Neural crest cell (in vitro differentiated cells): ENCODE measurements at regions not wholly inside any gene's neighbourhood (a gene's known extent, or its start where the extent isn't known, plus 50 kb on each side); places are given as distances from the start of the nearest gene placed in this dataset.

Experiments
- DNase-seq: peaks from one replicate; pipeline ENCODE4 v3.0.0; 2021; ENCODE audit warnings: low read depth, mixed read lengths, low spot score
- H3K27ac Mint-ChIP-seq: one replicate; pipeline ENCODE4 v1.8.0; 2021; ENCODE audit warnings: mild to moderate bottlenecking, mixed read lengths; ENCODE audit not compliant: unreplicated experiment
- H3K27me3 Mint-ChIP-seq: 2 replicates; pipeline ENCODE4 v1.8.0; 2021; ENCODE audit warnings: low read depth, mild to moderate bottlenecking, mixed read lengths
- H3K36me3 Mint-ChIP-seq: 2 replicates; pipeline ENCODE4 v1.8.0; 2021; ENCODE audit warnings: low read depth, mild to moderate bottlenecking, mixed read lengths
- H3K4me1 Mint-ChIP-seq: 2 replicates; pipeline ENCODE4 v1.8.0; 2021; ENCODE audit warnings: mixed read lengths
- H3K4me3 Mint-ChIP-seq: one replicate; pipeline ENCODE4 v1.8.0; 2021; ENCODE audit warnings: mild to moderate bottlenecking, mixed read lengths
- H3K9me3 Mint-ChIP-seq: 2 replicates; pipeline ENCODE4 v1.8.0; 2021; ENCODE audit warnings: mixed read lengths
- CTCF ChIP-seq: fragments of 200-600 bp; sonication (generic); conservative IDR thresholded peaks from 2 replicates; pipeline ENCODE4 v1.5.0; 2021; ENCODE audit warnings: antibody characterized with exemption, mild to moderate bottlenecking

- Mint-ChIP-seq H3K9me3 (no peaks in the 10 kb centered on the region), H3K4me3 (no peak overlapping the region), H3K4me1 (no peaks in the 10 kb centered on the region), H3K36me3 (no peaks in the 10 kb centered on the region), H3K27me3 (no peaks in the 10 kb centered on the region), H3K27ac (no peak overlapping the region)
- no peak for TF ChIP-seq CTCF
- DNase-seq = no peak
Measured at GRCh38 chr2:41445865-41446264, 602.0 kb upstream of the PKDCC start.

GRCh38 chr2:41446266-41446665 lies 601.6 kb upstream of the PKDCC start:
- H3K27ac Mint-ChIP-seq = no peak overlapping the region
- H3K9me3 Mint-ChIP-seq = no peaks in the 10 kb centered on the region
- H3K27me3 Mint-ChIP-seq = no peaks in the 10 kb centered on the region
- H3K4me3 Mint-ChIP-seq = no peak overlapping the region
- no peak for TF ChIP-seq CTCF
- no peaks in the 10 kb centered on the region for H3K4me1 Mint-ChIP-seq
- DNase-seq = no peak
- H3K36me3 Mint-ChIP-seq = no peaks in the 10 kb centered on the region

GRCh38 chr2:41448221-41448620 lies 599.6 kb upstream of the PKDCC start:
- no peak for TF ChIP-seq CTCF
- Mint-ChIP-seq H3K4me1 (no peaks in the 10 kb centered on the region), H3K27me3 (no peaks in the 10 kb centered on the region), H3K9me3 (no peaks in the 10 kb centered on the region), H3K27ac (no peak overlapping the region), H3K4me3 (no peak overlapping the region), H3K36me3 (no peaks in the 10 kb centered on the region)
- no peak for DNase-seq

- no peak for DNase-seq
- no peaks in the 10 kb centered on the region for H3K27me3 Mint-ChIP-seq
Measured at GRCh38 chr2:41457026-41457425, 590.8 kb upstream of the PKDCC start.

GRCh38 chr2:41460661-41461060 lies 587.2 kb upstream of the PKDCC start:
- peaks cover 2% of the 10 kb centered on the region for H3K9me3 Mint-ChIP-seq
- H3K4me3 Mint-ChIP-seq = no peak overlapping the region
- H3K27ac Mint-ChIP-seq = no peak overlapping the region
- no peaks in the 10 kb centered on the region for H3K4me1 Mint-ChIP-seq
- no peaks in the 10 kb centered on the region for H3K36me3 Mint-ChIP-seq
- no peak for DNase-seq
- no peaks in the 10 kb centered on the region for H3K27me3 Mint-ChIP-seq
- TF ChIP-seq CTCF = no peak

More at GRCh38 chr2:41457026-41457425, 590.8 kb upstream of the PKDCC start:
- no peak for TF ChIP-seq CTCF
- Mint-ChIP-seq H3K36me3 (no peaks in the 10 kb centered on the region), H3K9me3 (peaks cover 5% of the 10 kb centered on the region), H3K4me1 (no peaks in the 10 kb centered on the region), H3K4me3 (no peak overlapping the region), H3K27ac (no peak overlapping the region)

GRCh38 chr2:41464395-41464794 lies 583.4 kb upstream of the PKDCC start:
- Mint-ChIP-seq H3K36me3 (no peaks in the 10 kb centered on the region), H3K4me1 (no peaks in the 10 kb centered on the region), H3K27ac (no peak overlapping the region), H3K9me3 (peaks cover 2% of the 10 kb centered on the region), H3K27me3 (no peaks in the 10 kb centered on the region), H3K4me3 (no peak overlapping the region)
- DNase-seq = no peak
- no peak for TF ChIP-seq CTCF
